ENCODE measurements at regions not wholly inside any gene's neighbourhood (a gene's known extent, or its start where the extent isn't known, plus 50 kb on each side); places are given as distances from the start of the nearest gene placed in this dataset.
A peak's percentile ranks its signal among the peaks of the same experiment; 100 is the strongest.

- TF ChIP-seq ZNF143 (CRISPR knock-in tag; IDR thresholded peaks at IDR 0.05) (peak; percentile 48; the same call in 1 of the 2 replicates), PBX3 (CRISPR knock-in tag; IDR thresholded peaks at IDR 0.05; ENCODE audit: borderline replicate concordance) (no peak), NCOR1 (IDR thresholded peaks at IDR 0.05; ENCODE audit: borderline replicate concordance, low read length) (no peak), CREB1 (IDR thresholded peaks at IDR 0.05) (no peak), CREB1 (CRISPR knock-in tag; IDR thresholded peaks at IDR 0.05) (peak; percentile 41; the same call in 1 of the 2 replicates), HOXA5 (CRISPR knock-in tag; IDR thresholded peaks at IDR 0.05) (no peak), ZC3H4 (CRISPR knock-in tag; IDR thresholded peaks at IDR 0.05; ENCODE audit: borderline replicate concordance) (no peak), SRSF1 (optimal IDR thresholded peaks at IDR 0.05; ENCODE audit: low read depth, low read length) (no peak), ZNF441 (CRISPR knock-in tag; IDR thresholded peaks at IDR 0.05; ENCODE audit: borderline replicate concordance) (no peak), KMT2A (CRISPR knock-in tag; IDR thresholded peaks at IDR 0.05) (no peak), ZBED4 (CRISPR knock-in tag; IDR thresholded peaks at IDR 0.05; ENCODE audit: borderline replicate concordance) (0 out of 2 replicates have a peak, but pooled peaks have one; percentile 31), ZFP91 (CRISPR knock-in tag; IDR thresholded peaks at IDR 0.05; ENCODE audit: borderline replicate concordance) (0 out of 2 replicates have a peak, but pooled peaks have one; percentile 38), KLF11 (CRISPR knock-in tag; IDR thresholded peaks at IDR 0.05) (no peak), ZNF652 (CRISPR knock-in tag; IDR thresholded peaks at IDR 0.05; ENCODE audit: borderline replicate concordance, low read depth) (peak; percentile 97), MAFF (IDR thresholded peaks at IDR 0.05; ENCODE audit: low read depth, low read length) (0 out of 2 replicates have a peak, but pooled peaks have one; percentile 8), NFIC (IDR thresholded peaks at IDR 0.05; ENCODE audit: low read length) (no peak; the same call in 1 of the 2 replicates), MAZ (IDR thresholded peaks at IDR 0.05; ENCODE audit: borderline replicate concordance, low read depth, low read length) (no peak), MAZ (CRISPR knock-in tag; IDR thresholded peaks at IDR 0.05; ENCODE audit: low read depth) (0 out of 2 replicates have a peak, but pooled peaks have one; percentile 29), XBP1 (CRISPR knock-in tag; IDR thresholded peaks at IDR 0.05) (no peak), HOXA7 (CRISPR knock-in tag; IDR thresholded peaks at IDR 0.05) (no peak), ZNF496 (CRISPR knock-in tag; IDR thresholded peaks at IDR 0.05; ENCODE audit: insufficient replicate concordance) (no peak), SALL1 (CRISPR knock-in tag; IDR thresholded peaks at IDR 0.05) (peak; percentile 39; the same call in 1 of the 2 replicates), DR1 (CRISPR knock-in tag; IDR thresholded peaks at IDR 0.05) (no peak), MEIS1 (CRISPR knock-in tag; IDR thresholded peaks at IDR 0.05; ENCODE audit: borderline replicate concordance) (no peak; the same call in 1 of the 2 replicates)
Measured at GRCh38 chr1:29471487-29472313, 235.4 kb downstream of the PTPRU start (continued).
